Activated CD4-positive, CD25-positive, alpha-beta regulatory T cell treated with anti-CD3 and anti-CD28 coated beads, Interleukin-2, amount 50 U/mL, for 16 hours (primary cell): ENCODE measurements at regions not wholly inside any gene's neighbourhood (a gene's known extent, or its start where the extent isn't known, plus 50 kb on each side); places are given as distances from the start of the nearest gene placed in this dataset.
"Not testable (repeated sequence)": the region's sequence is repeated elsewhere in the genome, so short reads cannot be mapped to it uniquely, and the experiment has no call there.

ENCODE experiments used
- DNase-seq: peaks from one replicate; pipeline ENCODE4 v3.0.0-alpha.2; 2020; ENCODE audit warnings: low read depth, low spot score

- no peak for DNase-seq
Measured at GRCh38 chr3:170657312-170657711, 71.4 kb upstream of the SLC7A14 start.

GRCh38 chr3:170656284-170656683 lies 70.4 kb upstream of the SLC7A14 start:
- DNase-seq: no peak

DNA sequence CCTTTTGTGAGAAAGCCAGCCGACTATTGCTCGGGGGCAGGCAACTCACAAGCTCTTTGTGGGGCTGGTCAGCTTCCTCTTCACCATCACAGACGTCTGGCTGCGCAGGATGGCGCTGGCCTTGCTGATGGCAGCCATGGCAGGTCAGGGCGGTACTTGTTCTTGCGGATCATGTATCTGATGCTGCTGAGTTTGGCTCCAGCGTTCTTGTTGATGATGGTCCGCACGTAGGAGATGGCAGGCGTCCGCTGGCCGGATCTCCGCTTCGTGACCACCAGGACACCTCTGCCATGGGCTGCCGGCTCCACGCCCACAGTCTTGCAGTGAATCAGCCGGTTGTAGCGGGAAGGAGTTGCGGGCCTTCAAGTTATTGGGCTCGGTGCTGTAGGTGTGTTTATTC lies 67.9 kb upstream of the SLC7A14 start:
- DNase-seq: no peak

DNA sequence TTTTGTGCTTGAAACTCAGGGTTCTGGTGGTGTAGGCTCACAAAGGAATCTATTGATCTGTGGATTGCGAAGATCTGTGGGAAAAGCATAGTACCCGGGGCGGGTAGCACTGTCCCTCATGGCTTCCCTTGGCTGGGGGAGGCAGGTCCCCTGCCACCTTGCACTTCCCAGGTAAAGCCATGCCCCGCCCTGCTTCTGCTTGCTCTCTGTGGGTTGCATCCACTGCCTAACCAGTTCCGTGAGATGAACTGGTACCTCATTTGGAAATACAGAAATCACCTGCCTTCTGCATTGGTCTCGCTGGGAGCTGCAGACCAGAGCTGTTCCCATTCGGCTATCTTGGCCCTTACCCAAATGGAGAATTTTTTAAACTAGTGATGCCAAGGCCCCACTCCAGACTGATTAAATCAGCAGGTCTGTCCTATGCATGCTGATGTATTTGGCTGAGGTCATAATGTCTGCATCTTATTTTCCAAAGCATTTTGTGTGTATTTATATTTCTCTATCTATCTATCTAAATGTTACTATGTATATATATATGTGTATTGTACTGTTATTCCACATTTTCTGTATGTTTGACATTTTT lies 65.5 kb upstream of the SLC7A14 start:
- no peak for DNase-seq

- not testable (repeated sequence) for DNase-seq
Measured at GRCh38 chr3:170650557-170650956, 64.7 kb upstream of the SLC7A14 start.

- no peak for DNase-seq
Measured at GRCh38 chr3:170644711-170645110, 58.8 kb upstream of the SLC7A14 start.

DNA sequence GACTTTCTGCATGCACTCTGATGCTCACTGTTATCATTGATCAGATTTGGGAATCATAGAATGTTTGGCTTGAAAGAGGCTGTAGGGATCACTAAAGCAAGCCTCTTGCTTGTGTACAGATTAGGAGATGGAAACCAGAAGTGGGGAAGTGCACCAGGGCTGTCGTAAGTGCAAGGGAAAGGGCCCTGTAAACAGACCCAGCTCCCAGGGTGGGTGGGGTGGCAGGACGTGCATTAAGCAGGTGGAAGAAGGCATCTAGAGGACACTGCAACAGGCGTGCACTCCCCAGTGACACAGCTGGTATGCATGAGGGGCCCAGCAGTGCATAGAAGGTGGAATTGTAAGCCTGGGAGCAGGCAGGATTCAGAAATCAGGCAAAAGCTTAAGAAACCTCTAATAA lies 58.0 kb upstream of the SLC7A14 start:
- no peak for DNase-seq

GRCh38 chr3:170642882-170643601 lies 57.2 kb upstream of the SLC7A14 start:
- no peak for DNase-seq

- DNase-seq: no peak
Measured at GRCh38 chr3:170641510-170642236, 55.8 kb upstream of the SLC7A14 start.

- DNase-seq: no peak
Measured at GRCh38 chr3:170640737-170641171, 54.9 kb upstream of the SLC7A14 start.

GRCh38 chr3:170638988-170639387 lies 53.1 kb upstream of the SLC7A14 start:
- no peak for DNase-seq

DNA sequence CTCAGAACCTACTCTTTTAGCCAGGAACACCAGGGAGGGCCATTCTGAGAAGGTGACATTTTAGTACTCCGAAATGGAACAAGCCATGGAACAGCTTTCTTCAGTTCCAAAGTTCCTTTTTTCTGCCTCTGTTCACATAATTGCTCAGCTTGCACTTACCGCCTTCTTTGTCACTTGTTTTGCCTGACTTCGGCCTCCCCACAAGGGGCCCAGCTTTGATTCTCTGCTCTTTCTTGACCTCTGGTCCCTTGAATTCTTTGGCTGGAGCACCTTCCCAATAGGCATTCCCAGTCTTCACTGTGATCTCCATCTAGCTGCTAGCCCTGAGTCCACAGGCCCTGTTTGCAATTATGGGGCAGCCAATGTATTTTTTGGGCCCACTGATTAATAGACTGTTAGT lies 51.4 kb upstream of the SLC7A14 start:
- DNase-seq: no peak

DNA sequence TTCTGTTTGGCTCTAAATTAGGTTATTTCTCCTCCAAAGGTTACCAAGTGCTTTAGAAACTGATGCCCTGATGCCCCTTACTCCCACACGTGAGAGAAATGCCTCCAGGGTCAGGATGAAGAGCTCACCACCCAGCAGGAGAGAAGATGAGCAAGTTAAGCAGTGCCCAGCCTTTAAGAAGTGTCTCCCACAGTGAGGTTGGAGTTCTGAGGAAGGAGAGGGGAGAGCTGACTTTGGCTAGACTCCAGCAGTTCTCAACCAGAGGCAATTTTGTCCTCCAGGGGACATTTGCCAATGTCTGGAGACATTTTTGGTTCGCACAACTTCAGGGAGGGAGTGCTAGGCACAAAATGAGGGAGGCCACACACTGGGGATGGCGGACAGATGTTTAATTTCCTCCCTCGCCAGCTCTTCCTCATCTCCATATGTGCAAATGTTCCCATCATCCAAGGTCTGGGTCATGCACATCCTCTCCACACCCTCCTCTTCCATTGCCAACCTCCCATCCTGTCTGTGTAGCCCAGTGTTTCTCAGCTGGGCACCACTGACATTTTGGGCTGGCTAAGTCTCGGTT lies 50.6 kb upstream of the SLC7A14 start:
- no peak for DNase-seq
